CD4-positive, alpha-beta T cell treated with Interleukin-10 for 1 hour (primary cell): ENCODE measurements at regions not wholly inside any gene's neighbourhood (a gene's known extent, or its start where the extent isn't known, plus 50 kb on each side); places are given as distances from the start of the nearest gene placed in this dataset.

Experiments used
- DNase-seq: peaks from one replicate; pipeline ENCODE4 v3.0.0-alpha.2; 2020

DNA sequence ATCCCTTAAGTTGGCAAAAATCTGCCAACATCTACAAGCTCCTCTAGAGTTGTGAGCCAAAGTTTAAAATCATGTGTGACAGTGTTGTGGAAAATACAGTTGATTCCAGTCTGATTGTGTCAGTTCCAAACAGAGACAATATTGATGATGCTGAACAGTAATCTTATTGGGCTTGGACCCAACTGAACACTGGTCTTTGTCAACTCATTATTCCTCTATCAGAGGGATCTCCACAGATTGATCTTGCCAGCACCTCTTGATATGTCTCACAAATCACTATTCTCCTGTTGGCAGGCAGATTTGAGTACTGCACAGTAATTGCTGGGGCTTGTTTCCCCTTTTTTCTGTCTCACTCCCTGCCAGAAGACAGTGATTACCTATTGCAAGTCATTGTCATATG, 326.6 kb upstream of the DPH6 start:
- DNase-seq: no peak

DNA sequence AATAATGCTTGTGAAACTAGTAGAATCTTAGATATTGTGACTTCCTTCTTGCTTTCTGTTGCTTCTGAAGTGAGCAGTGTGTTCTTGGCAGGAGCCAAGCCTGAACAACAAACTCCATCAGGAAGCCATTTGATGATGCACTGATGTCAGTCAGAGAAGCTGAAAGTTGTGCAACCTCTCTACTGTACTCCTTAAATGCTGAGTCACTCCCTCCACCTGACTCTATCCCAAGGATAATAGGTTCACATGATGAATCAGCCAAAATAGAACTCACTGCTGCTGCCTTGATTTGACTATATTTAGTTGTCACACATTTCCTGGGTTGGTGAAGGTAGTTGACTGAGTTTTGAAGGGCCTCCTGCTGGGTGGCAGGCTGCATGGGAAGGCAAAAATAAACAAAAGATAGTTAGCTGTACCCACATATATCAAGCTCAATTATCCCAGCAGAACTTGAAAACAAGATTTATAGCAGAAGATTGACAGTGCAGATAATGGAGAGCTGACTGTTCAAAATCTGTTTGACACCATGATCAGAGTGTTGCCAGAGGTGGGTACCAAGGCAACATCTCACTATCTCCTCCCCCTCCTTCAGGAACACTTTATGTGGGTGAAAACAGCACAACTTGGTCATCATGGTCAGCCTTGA, 328.4 kb upstream of the DPH6 start:
- no peak for DNase-seq

DNA sequence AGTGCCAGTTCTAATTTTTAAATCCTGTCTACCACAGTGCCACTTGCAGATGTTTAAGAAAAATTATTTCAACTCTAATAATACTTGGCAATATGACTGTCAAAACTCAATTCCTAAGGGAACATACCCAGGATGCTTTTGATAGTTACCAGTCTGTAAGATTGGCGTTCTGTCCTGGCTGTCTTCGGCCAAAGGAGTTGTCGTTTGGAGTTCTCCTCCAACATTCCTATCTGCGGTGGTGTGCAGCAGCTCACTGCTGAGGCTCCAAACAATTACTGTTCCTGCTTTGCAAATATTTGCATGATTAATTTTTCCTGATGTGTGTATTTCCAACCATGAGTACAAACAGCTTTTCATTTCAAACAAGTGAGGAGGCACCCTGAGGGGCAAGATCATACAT, 330.8 kb upstream of the DPH6 start:
- no peak for DNase-seq

DNA sequence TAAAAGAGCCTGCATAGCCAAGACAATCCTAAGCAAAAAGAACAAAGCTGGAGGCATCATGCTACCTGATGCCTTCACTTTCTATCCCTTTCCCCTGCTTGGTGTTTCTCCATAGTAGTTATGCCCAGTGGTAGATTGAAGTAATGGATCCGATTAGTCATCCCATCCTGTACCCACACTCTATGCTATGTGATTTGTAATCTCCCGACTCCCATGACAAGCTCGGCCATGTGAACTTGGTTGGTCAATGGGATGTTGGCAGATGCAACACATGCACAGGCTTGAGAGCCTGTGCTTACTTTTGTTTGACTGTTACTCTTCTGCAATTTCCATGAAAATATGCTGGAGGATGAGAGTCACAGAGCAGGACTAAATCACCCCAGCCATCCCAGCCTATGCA, 334.9 kb upstream of the DPH6 start:
- no peak for DNase-seq

DNA sequence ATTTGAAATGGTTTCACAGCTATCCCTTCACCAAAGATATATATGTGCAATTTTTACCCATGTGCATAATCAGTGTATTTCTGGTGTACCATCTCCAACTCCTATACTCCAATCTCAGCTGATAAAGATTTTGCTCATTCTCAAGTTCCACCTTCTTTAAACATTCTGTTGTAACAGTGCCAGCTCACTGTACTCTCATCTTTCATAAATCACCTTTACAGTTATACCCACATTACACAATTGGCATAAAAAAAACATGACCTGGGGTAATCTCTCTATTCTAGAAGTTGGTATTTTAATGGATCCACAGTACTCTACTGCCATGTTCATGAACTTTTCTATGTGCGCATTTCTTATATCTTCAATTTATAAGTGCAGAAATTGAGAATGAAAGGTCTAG, 339.9 kb upstream of the DPH6 start:
- DNase-seq: no peak

DNA sequence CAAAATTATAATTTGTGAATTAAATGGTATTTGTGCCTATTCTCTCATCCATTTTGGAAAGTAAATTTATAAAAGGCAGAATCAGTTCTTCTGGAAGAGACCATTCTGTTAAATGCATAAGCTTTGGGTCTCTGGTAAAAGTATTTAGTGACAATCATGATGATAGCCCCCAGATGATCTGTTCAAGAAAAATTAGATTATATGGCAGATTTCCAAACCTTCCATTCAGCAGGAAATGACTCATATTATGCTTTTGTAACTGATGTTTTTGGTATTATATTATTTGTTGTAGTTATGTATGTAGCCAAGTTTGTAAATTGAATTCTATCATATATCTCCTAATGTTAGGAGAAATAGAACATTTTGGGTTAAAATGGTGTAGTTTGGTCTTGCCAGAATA, 340.8 kb upstream of the DPH6 start:
- DNase-seq: no peak

DNA sequence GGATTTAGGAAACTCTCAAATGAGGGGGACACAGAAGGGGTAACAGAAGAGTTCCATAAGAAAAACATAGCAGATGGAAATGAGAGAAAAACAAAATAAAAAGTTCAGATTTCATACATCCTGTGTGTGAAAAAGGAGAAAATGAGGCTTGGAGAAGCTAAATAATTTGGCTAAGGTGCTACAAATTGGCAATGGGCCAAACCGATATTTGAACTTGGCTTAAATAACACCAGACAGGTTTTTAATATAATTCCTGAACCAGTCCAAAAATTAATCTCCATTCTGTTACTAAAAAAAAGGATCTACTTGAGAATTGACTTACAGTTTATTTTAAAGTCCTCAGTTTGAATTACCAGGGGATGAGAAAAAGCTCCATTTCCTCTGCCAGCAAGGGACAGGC, 342.9 kb upstream of the DPH6 start:
- DNase-seq: no peak

DNA sequence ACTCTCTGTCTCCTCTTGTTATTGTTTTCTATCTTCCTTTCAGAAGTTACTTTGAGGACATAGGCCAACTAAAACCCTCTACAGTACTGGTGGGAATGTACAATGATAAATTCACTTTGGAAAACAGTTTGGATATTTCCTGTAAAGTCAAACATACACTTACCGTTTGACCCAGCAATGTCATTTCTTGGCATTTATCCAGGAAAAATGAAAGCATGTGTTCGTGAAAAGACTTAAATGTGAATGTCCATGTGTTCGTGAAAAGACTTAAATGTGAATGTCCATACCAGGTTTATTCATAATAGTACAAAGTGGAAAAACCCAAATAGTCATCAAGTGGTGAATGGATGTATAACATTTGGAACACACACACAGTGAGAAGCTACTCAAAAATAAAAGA, 361.5 kb upstream of the DPH6 start:
- no peak for DNase-seq

DNA sequence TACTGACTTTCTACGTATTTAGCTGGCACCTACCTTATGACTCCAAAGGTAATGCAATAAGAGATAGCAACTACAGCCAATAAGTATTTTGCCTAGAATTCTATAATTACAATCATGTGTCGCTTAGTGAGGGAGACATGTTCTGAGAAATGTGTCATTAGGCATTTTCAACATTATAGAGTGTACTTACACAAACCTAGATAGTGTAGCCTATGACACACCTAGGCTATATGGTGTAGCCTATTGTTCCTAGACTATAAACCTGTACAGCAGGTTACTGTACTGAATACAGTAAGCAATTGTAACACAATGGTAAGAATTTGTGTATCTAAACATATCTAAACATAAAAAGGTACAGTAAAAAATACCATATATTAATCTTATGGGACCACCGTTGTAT, 363.4 kb upstream of the DPH6 start:
- DNase-seq: no peak

DNA sequence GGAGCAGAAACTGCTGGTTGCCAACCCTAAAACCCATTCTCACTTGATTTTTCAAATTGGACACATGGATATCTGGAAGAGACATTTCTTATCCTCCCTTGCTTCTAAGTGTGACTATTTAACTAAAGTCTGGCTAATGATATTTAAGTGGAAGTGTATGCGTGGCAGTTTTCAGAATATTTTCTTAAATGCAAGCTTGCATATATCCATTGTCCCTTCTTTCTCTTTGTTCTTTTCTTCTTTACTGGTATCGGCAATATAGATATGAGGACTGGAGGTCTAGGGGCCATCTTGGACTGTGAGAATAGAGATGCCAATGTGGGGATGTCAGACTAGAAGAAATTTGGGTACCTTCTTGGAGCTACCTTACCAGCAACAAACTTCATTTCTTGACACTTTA, 364.3 kb upstream of the DPH6 start:
- no peak for DNase-seq

DNA sequence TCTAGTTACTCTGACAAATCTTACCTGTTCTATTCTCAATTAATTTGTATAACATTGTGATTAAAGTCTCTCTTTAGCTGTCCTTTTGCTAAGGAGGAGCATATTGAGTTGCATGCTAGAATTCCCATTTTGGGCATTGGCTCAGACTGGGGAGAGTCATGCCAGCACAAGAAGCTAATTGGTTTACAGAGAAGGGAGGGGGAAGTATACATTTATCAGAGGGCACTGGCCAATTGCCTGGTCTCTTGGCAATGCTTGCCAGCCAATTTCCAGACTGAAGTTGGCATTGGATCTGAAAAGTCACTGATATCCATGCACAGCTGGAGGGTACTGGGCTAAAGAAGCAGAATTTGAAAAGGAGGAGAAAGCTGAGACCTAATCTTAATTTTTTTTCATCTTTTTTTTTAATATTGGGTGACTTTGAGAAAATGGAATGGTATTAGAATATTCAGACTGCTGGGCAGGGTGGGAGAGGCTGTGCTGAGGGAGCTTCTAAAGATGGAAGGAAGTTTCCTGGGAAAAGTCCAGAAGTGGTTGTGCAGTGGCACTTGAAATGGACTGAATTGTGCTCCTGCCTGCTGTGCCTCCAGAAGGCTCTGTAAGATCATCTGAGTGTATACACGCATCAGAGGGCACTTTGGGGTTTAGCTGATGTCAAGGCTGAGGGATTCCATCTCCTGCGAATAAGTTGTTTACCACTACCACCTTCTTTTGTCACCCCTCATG, 365.2 kb upstream of the DPH6 start:
- DNase-seq: no peak

DNA sequence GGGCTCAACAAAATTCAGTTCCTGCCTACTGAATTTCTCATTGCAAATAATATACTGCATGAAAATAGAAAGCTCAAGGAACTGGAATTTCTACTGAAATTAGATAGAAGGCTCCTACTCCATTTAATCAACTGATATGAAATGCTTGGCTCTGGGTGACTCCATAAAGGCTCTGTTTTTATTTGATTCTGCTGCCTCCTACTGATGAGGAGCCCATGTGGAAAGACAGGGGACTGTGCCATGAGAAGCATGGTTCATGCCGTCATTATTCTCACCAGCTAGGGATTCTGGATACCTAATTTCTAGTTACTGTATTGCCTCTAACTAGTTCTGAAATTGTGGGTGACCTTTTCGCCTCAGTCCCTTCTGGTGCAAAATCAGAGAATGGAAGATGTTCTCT, 366.2 kb upstream of the DPH6 start:
- DNase-seq: no peak

DNA sequence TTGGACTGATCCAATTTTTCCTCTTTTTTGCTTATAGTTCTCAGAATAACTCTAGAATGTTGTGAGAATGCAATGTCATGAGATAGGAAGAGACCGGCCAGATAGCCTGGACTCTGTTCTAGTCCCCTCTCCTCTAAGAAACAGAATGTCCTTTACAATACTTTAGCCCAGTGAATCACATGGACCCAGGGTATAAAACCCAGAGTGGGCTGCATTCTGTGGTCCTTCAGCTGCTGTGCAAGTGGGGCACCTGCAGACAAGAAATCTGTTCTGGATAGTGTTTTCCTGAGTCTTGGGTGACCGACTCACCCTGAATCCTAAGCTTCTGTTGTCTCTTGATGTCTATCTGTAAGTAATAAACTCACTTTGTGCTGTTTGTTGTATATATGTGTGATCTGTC, 368.6 kb upstream of the DPH6 start:
- no peak for DNase-seq

DNA sequence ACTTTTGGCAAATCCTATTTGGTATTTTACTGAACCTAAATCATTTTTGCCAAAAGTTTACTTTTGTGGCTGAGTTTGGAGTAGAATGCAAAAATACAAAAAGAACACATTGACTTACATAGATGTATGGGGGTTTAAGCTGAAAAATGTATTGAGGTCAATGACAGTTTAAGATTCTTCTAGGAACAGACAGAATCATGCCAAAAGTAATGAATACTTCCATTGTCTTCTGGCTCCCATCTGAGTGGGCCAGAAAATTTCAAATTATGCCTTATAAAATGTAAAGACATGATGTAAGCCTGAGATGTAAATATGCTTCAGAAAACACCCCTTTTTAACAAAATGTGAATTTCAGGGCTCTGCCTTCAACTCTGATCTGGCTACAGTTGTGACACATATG, 375.1 kb upstream of the DPH6 start:
- no peak for DNase-seq

DNA sequence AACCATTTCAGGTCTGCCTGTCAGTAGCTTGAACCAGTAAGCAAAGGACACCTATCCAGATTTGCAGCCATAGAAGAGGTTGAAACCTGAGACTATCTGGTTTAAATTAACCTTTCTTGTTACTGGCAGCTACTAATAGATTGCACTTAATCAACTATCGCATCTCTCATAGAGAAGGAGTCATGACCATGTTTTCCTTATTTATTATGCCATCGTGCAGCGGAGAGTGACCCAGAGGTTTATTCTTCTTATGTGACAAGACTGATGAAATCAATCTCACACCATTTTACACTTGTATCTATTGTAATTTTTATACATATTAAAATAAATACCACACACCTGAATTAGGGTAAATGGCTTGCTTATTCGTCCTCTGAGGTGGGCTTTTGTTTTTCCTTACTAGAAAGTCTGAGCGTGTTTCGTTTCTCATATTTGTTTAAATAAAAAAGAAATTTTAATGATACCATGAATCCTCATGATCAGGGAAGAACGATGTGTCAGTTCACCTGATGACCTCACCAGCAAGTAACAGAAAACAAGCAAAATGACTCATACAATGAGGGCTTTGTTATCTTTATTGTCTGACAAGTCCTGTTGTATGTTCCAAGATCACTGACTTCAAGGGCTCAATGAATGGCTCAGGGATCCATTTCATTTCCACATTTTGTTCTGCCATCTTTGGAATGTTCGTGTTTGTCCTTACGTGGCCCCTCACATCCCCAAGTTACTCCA, 379.5 kb upstream of the DPH6 start:
- DNase-seq: no peak

DNA sequence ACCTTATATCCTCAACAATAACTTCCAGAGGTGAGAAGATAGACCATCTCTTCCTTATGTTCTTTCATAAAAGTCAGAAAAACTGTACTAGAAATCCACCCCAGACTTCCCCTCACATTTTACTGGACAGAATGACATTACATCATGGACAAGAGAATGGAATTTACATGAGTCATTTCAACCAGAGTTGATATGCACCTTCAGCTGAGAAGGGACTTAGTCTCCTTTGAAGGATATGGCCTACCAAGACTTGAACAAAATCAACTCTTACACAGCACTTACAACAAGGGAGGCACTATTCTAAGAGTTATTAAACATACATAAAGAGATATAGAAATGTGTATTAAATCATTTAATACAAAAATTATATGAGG, 380.0 kb upstream of the DPH6 start:
- no peak for DNase-seq

DNA sequence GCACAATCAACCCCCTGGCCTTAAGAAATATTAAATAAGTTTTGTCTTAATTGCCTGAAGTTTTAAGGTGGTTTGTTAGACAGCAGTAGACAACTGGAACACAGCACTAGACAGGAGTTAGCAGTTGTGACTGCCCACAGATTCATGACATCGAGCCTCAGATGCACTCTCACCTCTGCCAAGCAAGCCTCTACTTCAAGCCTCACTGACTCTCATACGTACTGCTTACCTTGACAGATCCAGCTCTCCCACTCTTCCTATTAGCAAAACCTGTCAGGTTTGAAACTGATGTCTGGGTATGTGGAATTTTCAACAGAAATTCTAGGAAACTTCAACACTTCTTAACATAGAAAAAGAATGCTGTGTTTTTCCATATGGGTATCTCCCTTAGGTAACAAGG, 382.9 kb upstream of the DPH6 start:
- DNase-seq: no peak

DNA sequence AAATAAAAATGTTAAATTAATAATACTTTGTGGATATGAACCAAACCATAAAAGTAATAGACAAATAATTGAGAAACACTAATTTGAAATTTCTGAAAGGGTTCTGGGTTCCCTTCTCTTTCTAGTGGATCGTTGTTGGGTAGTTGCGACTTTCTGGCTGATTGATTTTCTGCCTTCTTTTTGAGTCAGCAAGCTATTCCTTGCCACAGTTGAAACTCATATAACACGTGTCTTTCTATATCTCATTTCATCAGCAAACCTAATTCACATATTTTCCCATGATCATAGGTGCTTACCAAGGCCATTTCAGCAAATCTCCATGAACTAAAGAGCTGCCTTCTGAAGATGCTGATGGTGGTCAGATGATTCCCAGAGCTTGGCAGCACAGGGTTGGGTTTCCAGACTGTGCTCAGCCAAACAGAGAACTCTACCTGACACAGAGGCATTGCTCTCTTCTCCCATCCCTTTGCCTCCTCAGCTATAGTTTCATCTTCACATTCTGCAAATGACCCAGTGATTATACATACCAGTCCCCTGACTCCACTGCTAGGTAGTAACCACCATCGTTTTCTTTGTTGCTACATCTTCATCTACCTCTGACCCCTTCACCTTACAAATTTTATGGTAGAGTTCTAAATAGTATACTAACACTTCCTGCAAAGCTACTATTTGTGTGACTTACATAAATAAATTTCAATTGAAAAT, 383.9 kb upstream of the DPH6 start:
- DNase-seq: no peak

DNA sequence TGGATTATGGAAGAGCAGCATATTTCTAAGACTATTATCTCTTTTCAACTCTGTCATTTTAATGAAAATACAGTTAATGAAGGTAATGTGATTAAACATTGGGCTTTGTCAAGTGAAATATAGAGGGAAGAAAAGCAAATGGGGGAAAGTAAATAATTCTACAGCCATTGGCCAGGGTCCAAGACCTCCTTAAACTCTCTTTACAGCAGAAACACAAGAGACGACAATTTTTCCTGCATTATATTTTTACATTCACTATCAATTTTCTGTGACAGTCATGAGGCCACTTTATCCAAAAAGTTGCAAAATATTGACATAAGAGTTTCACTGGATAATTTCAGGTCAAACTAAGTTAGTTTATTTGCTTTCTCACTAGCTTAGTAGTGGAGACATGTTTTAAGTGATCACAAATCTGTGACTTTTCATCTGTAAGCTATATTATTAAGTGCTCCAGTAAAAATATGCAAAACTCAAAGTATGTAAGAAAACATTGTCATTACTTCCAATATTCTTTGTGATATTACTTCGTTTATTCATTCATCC, 385.9 kb upstream of the DPH6 start:
- DNase-seq: no peak

DNA sequence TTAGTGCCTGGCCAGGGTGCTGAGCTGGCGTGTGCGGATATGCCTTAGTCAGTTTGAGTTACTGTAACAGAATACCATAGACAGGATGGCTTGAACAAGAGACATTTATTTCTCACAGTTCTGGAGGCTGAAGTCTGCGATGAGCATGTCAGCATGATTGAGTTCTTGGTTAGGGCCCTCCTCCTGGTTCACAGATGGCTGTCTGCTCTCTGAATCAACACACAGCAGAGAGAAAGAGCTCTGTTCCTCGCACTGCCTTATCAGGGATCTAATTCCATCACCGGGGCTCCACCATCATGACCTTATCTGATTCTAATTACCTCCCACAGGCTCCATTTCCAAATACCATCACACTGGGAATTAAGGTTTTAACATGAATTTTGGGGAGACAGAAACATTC, 386.6 kb upstream of the DPH6 start:
- no peak for DNase-seq

DNA sequence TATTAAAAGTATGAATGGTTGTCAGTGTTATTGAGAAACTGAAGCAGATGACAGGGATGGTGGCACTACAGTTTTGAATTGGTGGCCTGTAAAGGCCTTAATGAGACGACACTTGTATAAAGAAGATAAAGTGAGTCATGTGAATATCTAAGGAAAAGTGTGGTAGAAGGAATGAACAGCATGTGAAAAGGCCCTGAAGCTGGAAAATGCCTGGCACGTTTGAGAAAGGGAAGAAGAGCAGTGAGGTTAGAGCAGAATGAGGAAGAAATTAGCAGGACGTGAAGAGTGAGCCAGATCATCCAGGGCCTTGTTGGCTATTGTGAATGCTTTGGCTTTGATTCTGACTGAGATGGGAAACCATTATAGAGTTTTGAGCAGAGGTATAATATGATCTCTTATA, 387.6 kb upstream of the DPH6 start:
- no peak for DNase-seq

DNA sequence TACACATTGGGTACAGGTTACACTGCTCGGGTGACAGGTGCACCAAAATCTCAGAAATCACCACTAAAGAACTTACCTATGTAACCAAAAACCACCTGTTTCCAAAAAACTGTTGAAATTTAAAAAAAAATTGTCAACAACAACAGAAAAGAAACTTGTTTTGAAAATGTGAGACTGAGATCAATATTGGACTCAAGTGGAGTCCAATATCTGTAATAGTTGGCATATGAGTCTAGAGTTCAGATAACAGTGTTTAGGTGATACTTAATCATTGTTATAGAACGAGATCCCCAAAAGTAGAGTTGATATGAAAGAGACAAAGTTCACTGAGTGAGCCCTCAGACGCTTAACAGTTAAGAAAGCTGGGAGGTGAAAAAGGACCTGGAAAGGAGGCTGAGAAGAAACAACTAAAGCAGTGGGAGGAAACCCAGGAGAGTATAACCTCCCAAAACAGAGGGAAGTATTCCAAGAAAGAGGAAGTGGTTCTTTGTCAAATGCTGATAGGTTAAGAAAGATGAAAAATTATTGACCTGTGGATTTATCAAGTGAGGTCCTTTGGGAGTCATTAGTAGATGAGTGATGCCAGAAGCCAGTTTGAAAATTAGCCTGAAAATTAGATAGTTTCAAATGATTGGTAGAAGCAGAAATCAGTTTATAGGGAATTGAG, 388.6 kb upstream of the DPH6 start:
- no peak for DNase-seq

DNA sequence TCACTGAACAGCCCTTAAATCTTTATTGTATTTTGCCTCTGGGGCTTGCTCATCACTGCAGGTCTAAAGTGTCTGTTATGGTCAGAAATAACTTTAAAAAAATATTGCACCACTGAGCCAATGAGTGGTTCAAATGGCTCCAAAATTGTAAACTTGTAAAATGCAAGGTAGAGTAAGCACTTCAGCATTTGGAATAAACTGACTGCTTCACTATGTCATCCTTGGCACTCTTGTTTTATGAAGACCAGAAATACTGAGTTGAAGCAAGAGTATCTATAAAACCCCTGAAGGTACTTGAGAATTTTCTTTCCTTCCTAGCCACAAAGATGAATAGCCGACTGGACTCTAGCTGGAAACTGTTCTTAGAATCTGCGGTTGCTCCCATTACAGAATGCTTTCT, 390.3 kb upstream of the DPH6 start:
- no peak for DNase-seq
